K562 (cell line): ENCODE measurements at regions not wholly inside any gene's neighbourhood (a gene's known extent, or its start where the extent isn't known, plus 50 kb on each side); places are given as distances from the start of the nearest gene placed in this dataset.

ENCODE experiments used
- ATAC-seq: fragments of 200-7000 bp; cut with Tn5 transposase; 3 replicates; pipeline ENCODE4 v1.9.1; 2020; ENCODE audit warnings: moderate library complexity
- BruUV-seq: library from RNA; stranded (reverse); fragments of 400-500 nt; replicated peaks from 2 replicates; lab custom pipeline; 2021; lab: Mats Ljungman, UMichigan
- CTCF ChIA-PET: fragments of 300-600 bp; formaldehyde crosslinking; extraction: SDS; loops from one replicate; lab custom pipeline; 2021; ENCODE audit warnings: low intra/inter-chr PET ratio; lab: Yijun Ruan, JAX
- POLR2A ChIA-PET: fragments of 300-600, 350-650 bp; sonication (Branson Sonifier 250); formaldehyde crosslinking; extraction: SDS; loops from one replicate; lab custom pipeline; 2021; ENCODE audit warnings: antibody characterized with exemption, inconsistent platforms; lab: Yijun Ruan, JAX
- DNase-seq, 4 experiments: peaks; one replicate each; pipeline versions ENCODE4 v3.0.0 to v3.0.0-alpha.2; 2011 to 2018; ENCODE audit warnings: low spot score in 3 of 4, mixed read lengths in 3 of 4; ENCODE audit errors: extremely low read depth in 1 of 4
- FAIRE-seq: peaks from 2 replicates; lab custom pipeline; 2011; peaks lifted over from hg19 to GRCh38; lab: Jason Lieb, UNC
- H2AFZ ChIP-seq: 2 replicates; pipeline ENCODE4 v1.6.0; 2011; ENCODE audit warnings: low read depth, low read length, control low read depth, inconsistent platforms
- H3K27ac ChIP-seq: fragments of 200-600 bp; 3 replicates; pipeline ENCODE4 v1.8.0; 2011; ENCODE audit warnings: low read depth, mild to moderate bottlenecking, control low read depth, inconsistent platforms, low read length, moderate library complexity, mixed read lengths; ENCODE audit errors: extremely low read depth
- H3K27me3 ChIP-seq, 2 experiments: fragments of 300-600 bp in 1 of 2; 2 replicates in 1 of 2; 3 replicates in 1 of 2; pipeline versions ENCODE4 v1.6.0 to v1.8.0; 2011; ENCODE audit warnings: inconsistent platforms in 2 of 2, low read length in 2 of 2, mild to moderate bottlenecking in 1 of 2, mixed read lengths in 1 of 2, moderate library complexity in 1 of 2; ENCODE audit not compliant: control insufficient read depth in 2 of 2, insufficient read depth in 2 of 2
- H3K36me3 ChIP-seq: fragments of 300-600 bp; 3 replicates; pipeline ENCODE4 v1.8.0; 2011; ENCODE audit warnings: mild to moderate bottlenecking, low read length, inconsistent platforms; ENCODE audit not compliant: control insufficient read depth, insufficient read depth
- H3K4me1 ChIP-seq, 2 experiments: fragments of 200-600 bp in 1 of 2; replicated peaks in 1 of 2; 2 replicates in 1 of 2; 3 replicates in 1 of 2; pipeline versions ENCODE4 v1.5.1 to v1.8.0; 2011; ENCODE audit warnings: inconsistent platforms in 2 of 2, low read length in 2 of 2, mild to moderate bottlenecking in 1 of 2, mixed read lengths in 1 of 2, moderate library complexity in 1 of 2; ENCODE audit not compliant: control insufficient read depth in 2 of 2, insufficient read depth in 2 of 2
- H3K4me2 ChIP-seq: 2 replicates; pipeline ENCODE4 v1.6.1; 2011; ENCODE audit warnings: low read length, control low read depth, inconsistent platforms, mixed read lengths; ENCODE audit not compliant: insufficient read depth
- H3K4me3 ChIP-seq: fragments of 200-600 bp; sonication (generic), shearing (Covaris generic); 2 replicates; pipeline ENCODE4 v1.5.1; 2016; ENCODE audit warnings: control low read depth, inconsistent platforms
- H3K79me2 ChIP-seq: fragments of 200-600 bp; 3 replicates; pipeline ENCODE4 v1.8.0; 2011; ENCODE audit warnings: low read length, inconsistent platforms; ENCODE audit not compliant: control insufficient read depth, insufficient read depth
- H3K9ac ChIP-seq, 2 experiments: 2 replicates each; pipeline versions ENCODE4 v1.6.0 to v1.6.1; 2011; ENCODE audit warnings: low read depth in 2 of 2, low read length in 2 of 2, control low read depth in 1 of 2, inconsistent platforms in 1 of 2, mild to moderate bottlenecking in 1 of 2, mixed read lengths in 1 of 2; ENCODE audit not compliant: insufficient read depth in 1 of 2
- H3K9me1 ChIP-seq: one replicate; pipeline ENCODE4 v1.6.0; 2011; ENCODE audit warnings: inconsistent platforms, mild to moderate bottlenecking, low read length, moderate library complexity; ENCODE audit not compliant: control insufficient read depth, insufficient read depth
- H3K9me3 ChIP-seq: replicated peaks from 2 replicates; pipeline ENCODE4 v1.5.1; 2011; ENCODE audit warnings: low read depth, low read length, inconsistent platforms; ENCODE audit not compliant: control insufficient read depth, insufficient read depth
- H4K20me1 ChIP-seq: replicated peaks from 2 replicates; pipeline ENCODE4 v1.6.1; 2011; ENCODE audit warnings: low read length, inconsistent platforms, mixed read lengths; ENCODE audit not compliant: control insufficient read depth, insufficient read depth
- CC2D1A ChIP-seq: fragments of 450-650 bp; IDR thresholded peaks from 2 replicates; pipeline ENCODE4 v1.6.1; 2017; ENCODE audit warnings: mild to moderate bottlenecking
- EGR1 ChIP-seq: fragments of 450-650 bp; conservative IDR thresholded peaks from 2 replicates; pipeline ENCODE4 v1.6.1; 2017; ENCODE audit warnings: mild to moderate bottlenecking
- ETV1 ChIP-seq: fragments of 450-650 bp; conservative IDR thresholded peaks from 2 replicates; pipeline ENCODE4 v1.6.1; 2016; ENCODE audit warnings: missing genetic modification characterization, control low read depth, low read depth, missing compliant biosample characterization
- EZH2 ChIP-seq: IDR thresholded peaks from 2 replicates; pipeline ENCODE4 v1.6.1; 2012; ENCODE audit warnings: low read depth, mild to moderate bottlenecking, inconsistent platforms, low read length, borderline replicate concordance
- PHB ChIP-seq: fragments of 250-450 bp; sonication (Bioruptor Pico); IDR thresholded peaks from 2 replicates; pipeline ENCODE4 v1.5.0; 2021
- SMARCB1 ChIP-seq: IDR thresholded peaks from 2 replicates; pipeline ENCODE4 v1.6.1; 2011; ENCODE audit warnings: improper control_type of control experiment, low read depth; ENCODE audit not compliant: insufficient read length
- ZNF318 ChIP-seq, 2 experiments: fragments of 450-650 bp; IDR thresholded peaks; 2 replicates each; pipeline ENCODE4 v1.6.1; 2016; ENCODE audit warnings: mild to moderate bottlenecking in 2 of 2, borderline replicate concordance in 1 of 2, low read depth in 1 of 2, moderate library complexity in 1 of 2
- WGBS: fragments of 100-300 bp; shearing (Covaris generic); methylation state at CpG from one replicate; pipeline ENCODE4 v1.1.6; 2016; ENCODE audit warnings: low coverage, mixed read lengths; ENCODE audit not compliant: insufficient coverage; ENCODE audit errors: missing lambda C conversion rate; 5-methylcytosine and 5-hydroxymethylcytosine counted together
- in situ Hi-C: fragments of 300-500 bp; cut with MboI; formaldehyde crosslinking; loops from 4 replicates; pipeline ENCODE4 v1.15.0; 2018; ENCODE audit warnings: inconsistent platforms, mixed read lengths
- intact Hi-C: fragments of 100-400 bp; cut with micrococcal nuclease; formaldehyde crosslinking; loops from 2 replicates; pipeline ENCODE4 v1.14.2; 2022

DNA sequence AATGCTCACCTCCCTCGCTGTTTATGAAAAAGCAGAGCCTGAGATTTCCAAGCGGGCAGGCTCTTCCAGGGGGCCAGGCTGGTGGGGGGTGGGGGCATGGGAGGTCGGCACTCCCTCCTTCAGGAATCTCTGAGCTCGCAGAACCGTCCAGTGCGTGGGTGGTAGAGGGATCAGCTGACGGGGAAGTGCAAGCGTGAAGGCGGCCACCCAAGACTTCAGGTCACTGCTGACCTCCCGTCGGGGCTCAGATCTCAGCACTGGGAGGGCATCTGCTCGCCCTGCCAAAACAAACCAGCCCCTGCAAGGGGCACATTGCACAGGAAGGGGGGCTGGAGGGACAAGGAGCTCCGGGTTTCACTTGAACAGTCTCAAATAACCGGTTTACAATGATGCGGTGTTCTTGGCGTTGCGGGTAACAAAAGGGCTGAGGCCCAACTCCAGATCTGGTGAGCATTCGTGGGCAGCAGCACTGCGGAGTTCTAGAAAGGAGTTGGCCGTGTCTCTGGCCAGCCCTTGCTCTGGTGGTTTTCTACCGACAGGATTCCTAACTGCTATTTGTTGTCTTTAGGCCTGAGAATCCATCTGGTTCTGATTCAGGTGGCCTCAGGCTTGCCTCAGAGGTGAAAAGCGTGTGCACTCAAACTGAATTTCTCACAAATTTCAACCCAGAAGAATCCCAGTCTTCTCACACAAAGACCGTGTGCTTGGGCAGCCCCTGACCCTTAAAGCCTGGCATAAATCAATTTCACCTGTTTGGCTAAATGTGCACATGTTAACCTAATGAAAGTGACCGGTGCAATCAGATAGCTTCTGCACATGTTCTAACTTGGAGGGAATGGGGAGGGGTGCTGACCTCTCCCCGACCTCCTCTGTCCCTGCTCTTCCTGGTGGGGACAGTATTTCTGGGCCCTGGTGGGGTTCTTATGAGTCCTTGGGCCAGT lies 191.6 kb downstream of the MYLK4 start:
- Histone ChIP-seq H3K4me1 (no peaks in the 10 kb centered on the region), H3K9me1 (no peaks in the 10 kb centered on the region), H3K27ac (no peak overlapping the region), H3K9ac (no peak overlapping the region), H3K27me3 (peaks cover 24 to 45% of the 10 kb centered on the region in 2 experiments), H2AFZ (no peak overlapping the region), H3K4me2 (no peak overlapping the region), H3K36me3 (no peaks in the 10 kb centered on the region), H4K20me1 (no peaks in the 10 kb centered on the region), H3K4me3 (no peak overlapping the region), H3K9me3 (no peaks in the 10 kb centered on the region), H3K79me2 (no peaks in the 10 kb centered on the region)
- TF ChIP-seq EGR1 (peak; percentile 41; the same call in 1 of the 2 replicates), ZNF318 (IDR thresholded peaks at IDR 0.05; ENCODE audit: borderline replicate concordance in 1 of 2, low read depth in 1 of 2) (no peak), ETV1 (tag) (no peak), CC2D1A (no peak), SMARCB1 (no peak), EZH2 (peak; percentile 41; the same call in 1 of the 2 replicates), PHB (CRISPR knock-in tag) (no peak)
- in situ Hi-C loops (no loop called here), intact Hi-C loops (no loop called here)
- BruUV-seq, result no TSS peak
- FAIRE-seq, result no peak
- WGBS, result 2% methylated on average over 24 of the region's 25 CpGs
- CTCF ChIA-PET, result no interaction called here
- POLR2A ChIA-PET, result no interaction called here
- no peak for ATAC-seq
- no peak for DNase-seq
